A549 (cell line): ENCODE measurements at regions not wholly inside any gene's neighbourhood (a gene's known extent, or its start where the extent isn't known, plus 50 kb on each side); places are given as distances from the start of the nearest gene placed in this dataset.

Experiments used
- ATAC-seq, 2 experiments: fragments of 200-7000 bp in 1 of 2; fragments of >200 bp in 1 of 2; cut with Nextera tagmentation in 1 of 2; cut with Tn5 transposase in 1 of 2; 3 replicates each; pipeline versions ENCODE4 v1.8.0 to v1.9.1; 2018 to 2020; ENCODE audit warnings: mild to moderate bottlenecking in 1 of 2, moderate library complexity in 1 of 2
- CTCF ChIA-PET: fragments of 300-600 bp; sonication (Branson Sonifier 250); formaldehyde crosslinking; extraction: SDS; loops from one replicate; lab custom pipeline; 2021; ENCODE audit warnings: antibody characterized with exemption, inconsistent platforms; lab: Yijun Ruan, JAX
- POLR2A ChIA-PET: fragments of 350-600 bp; formaldehyde crosslinking; extraction: SDS; loops from one replicate; lab custom pipeline; 2021; ENCODE audit warnings: antibody characterized with exemption, inconsistent platforms; lab: Yijun Ruan, JAX
- DNase-seq, 2 experiments: peaks; one replicate each; pipeline versions ENCODE4 v3.0.0 to v3.0.0-alpha.2; 2011 to 2016; ENCODE audit warnings: low read depth in 1 of 2, low spot score in 1 of 2
- FAIRE-seq: peaks from 2 replicates; lab custom pipeline; 2011; peaks lifted over from hg19 to GRCh38; lab: Jason Lieb, UNC
- H3K27ac ChIP-seq, 2 experiments: fragments of >200 bp; sonication (Bioruptor Twin); formaldehyde crosslinking; 3 replicates each; pipeline ENCODE4 v1.5.1; 2016 to 2017
- H3K4me1 ChIP-seq: fragments of >200 bp; sonication (Bioruptor Twin); formaldehyde crosslinking; 3 replicates; pipeline ENCODE4 v1.6.1; 2016
- H3K4me2 ChIP-seq: fragments of >200 bp; sonication (Bioruptor Twin); formaldehyde crosslinking; 3 replicates; pipeline ENCODE4 v1.6.1; 2016
- H3K4me3 ChIP-seq: fragments of >200 bp; sonication (Bioruptor Twin); formaldehyde crosslinking; 3 replicates; pipeline ENCODE4 v1.5.1; 2016
- H3K9me3 ChIP-seq: fragments of >200 bp; sonication (Bioruptor Twin); formaldehyde crosslinking; 3 replicates; pipeline ENCODE4 v1.6.1; 2016
- CEBPB ChIP-seq, 2 experiments: fragments of >200 bp in 1 of 2; sonication (Bioruptor Twin) in 1 of 2; formaldehyde crosslinking in 1 of 2; IDR thresholded peaks; 2 replicates each; pipeline ENCODE4 v1.6.1; 2012 to 2016
- EP300 ChIP-seq, 2 experiments: fragments of >200 bp; sonication (Bioruptor Twin); formaldehyde crosslinking; IDR thresholded peaks; 2 replicates in 1 of 2; 3 replicates in 1 of 2; pipeline ENCODE4 v1.6.1; 2016 to 2017
- ESRRA ChIP-seq: fragments of 150-350 bp; IDR thresholded peaks from 2 replicates; pipeline ENCODE4 v1.6.1; 2014; ENCODE audit warnings: mild to moderate bottlenecking, low read length, borderline replicate concordance
- FOSL2 ChIP-seq, 2 experiments: fragments of 450-650 bp in 1 of 2; fragments of >200 bp in 1 of 2; sonication (Bioruptor Twin) in 1 of 2; formaldehyde crosslinking; IDR thresholded peaks; 2 replicates each; pipeline versions ENCODE4 v1.5.0 to v1.6.1; 2016 to 2020; ENCODE audit warnings: mild to moderate bottlenecking in 1 of 2, moderate library complexity in 1 of 2
- HEYL ChIP-seq: fragments of 250-450 bp; sonication (Bioruptor Pico); IDR thresholded peaks from 2 replicates; pipeline ENCODE4 v1.8.0; 2021; ENCODE audit warnings: mild to moderate bottlenecking, moderate library complexity
- HOXB13 ChIP-seq: fragments of 250-450 bp; sonication (Bioruptor Pico); IDR thresholded peaks from 2 replicates; pipeline ENCODE4 v1.5.0; 2020; ENCODE audit warnings: low read depth, mild to moderate bottlenecking, moderate library complexity
- JUN ChIP-seq, 2 experiments: fragments of >200 bp; sonication (Bioruptor Twin); formaldehyde crosslinking; IDR thresholded peaks; 2 replicates in 1 of 2; 3 replicates in 1 of 2; pipeline ENCODE4 v1.6.1; 2016 to 2017
- MAFK ChIP-seq: fragments of 450-650 bp; IDR thresholded peaks from 2 replicates; pipeline ENCODE4 v1.6.1; 2014; ENCODE audit not compliant: partially characterized antibody
- NR3C1 ChIP-seq: fragments of >200 bp; sonication (Bioruptor Twin); formaldehyde crosslinking; IDR thresholded peaks from 3 replicates; pipeline ENCODE4 v1.6.1; 2017
- PHF8 ChIP-seq: fragments of 200-600 bp; sonication (generic); IDR thresholded peaks from 2 replicates; pipeline ENCODE4 v1.6.1; 2016; ENCODE audit warnings: low read depth, mild to moderate bottlenecking, antibody characterized with exemption, moderate library complexity, borderline replicate concordance
- POLR2AphosphoS2 ChIP-seq: conservative IDR thresholded peaks from 2 replicates; pipeline ENCODE4 v1.6.1; 2012; ENCODE audit warnings: low read length, improper control_type of control experiment, inconsistent platforms
- RAD21 ChIP-seq, 2 experiments: fragments of >200 bp in 1 of 2; sonication (Bioruptor Twin) in 1 of 2; formaldehyde crosslinking in 1 of 2; IDR thresholded peaks in 1 of 2; conservative IDR thresholded peaks in 1 of 2; 2 replicates in 1 of 2; 3 replicates in 1 of 2; pipeline ENCODE4 v1.6.1; 2012 to 2018; ENCODE audit warnings: inconsistent platforms in 1 of 2
- SMC3 ChIP-seq: fragments of >200 bp; sonication (Bioruptor Twin); formaldehyde crosslinking; IDR thresholded peaks from 3 replicates; pipeline ENCODE4 v1.6.1; 2018; ENCODE audit warnings: inconsistent platforms
- SREBF2 ChIP-seq: fragments of 450-650 bp; IDR thresholded peaks from 2 replicates; pipeline ENCODE4 v1.6.1; 2014; ENCODE audit warnings: mild to moderate bottlenecking, moderate library complexity
- TFCP2L1 ChIP-seq: fragments of 250-450 bp; sonication (Bioruptor Pico); IDR thresholded peaks from 2 replicates; pipeline ENCODE4 v1.5.0; 2021; ENCODE audit warnings: mild to moderate bottlenecking
- TP53 ChIP-seq: fragments of 250-450 bp; sonication (Bioruptor Pico); IDR thresholded peaks from 2 replicates; pipeline ENCODE4 v1.5.0; 2021; ENCODE audit warnings: mild to moderate bottlenecking, moderate library complexity
- WGBS: methylation state at CpG from one replicate; pipeline ENCODE4 v1.1.6; 2017; ENCODE audit errors: missing lambda C conversion rate; 5-methylcytosine and 5-hydroxymethylcytosine counted together
- TF ChIP-seq, protein P1 (sequence below): fragments of 250-450 bp; sonication (Bioruptor Pico); IDR thresholded peaks from 2 replicates; pipeline ENCODE4 v1.5.0; 2021; ENCODE audit warnings: mild to moderate bottlenecking, moderate library complexity, borderline replicate concordance
- TF ChIP-seq, protein P2 (sequence below): IDR thresholded peaks from 2 replicates; pipeline ENCODE4 v1.6.1; 2012; ENCODE audit warnings: low read depth, borderline replicate concordance
- TF ChIP-seq, protein P3 (sequence below): IDR thresholded peaks from 2 replicates; pipeline ENCODE4 v1.6.1; 2012
- TF ChIP-seq, protein P4 (sequence below): fragments of >200 bp; sonication (Bioruptor Twin); formaldehyde crosslinking; IDR thresholded peaks from 3 replicates; pipeline ENCODE4 v1.5.1; 2016

DNA sequence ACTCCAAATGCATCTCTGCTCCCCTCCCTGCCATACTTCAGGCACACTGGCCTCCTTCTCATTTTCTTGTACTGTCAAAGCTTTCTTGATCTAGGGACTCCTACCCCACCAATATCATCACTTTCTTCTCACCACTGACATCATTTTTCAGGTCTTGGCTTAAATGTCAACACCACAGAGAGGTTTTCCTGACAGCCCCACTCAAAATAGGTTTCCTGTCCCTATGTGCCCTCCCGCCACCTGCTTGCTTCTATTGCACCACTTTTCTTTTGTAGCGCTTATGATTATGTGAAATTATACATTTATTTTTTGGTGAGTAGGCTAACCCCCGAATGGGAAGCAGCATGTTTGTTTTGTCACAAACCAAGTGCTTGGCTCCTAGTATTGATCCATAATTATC is 164.6 kb downstream of the NDFIP2 start:
- ChIA-PET CTCF (no interaction called here), POLR2A (no interaction called here)
- H3K27ac ChIP-seq: no peak overlapping the region
- no peaks in the 10 kb centered on the region for H3K9me3 ChIP-seq
- no peak for DNase-seq
- no peak for TF ChIP-seq ESRRA
- TF ChIP-seq HEYL: no peak
- TF ChIP-seq, protein P1, sequence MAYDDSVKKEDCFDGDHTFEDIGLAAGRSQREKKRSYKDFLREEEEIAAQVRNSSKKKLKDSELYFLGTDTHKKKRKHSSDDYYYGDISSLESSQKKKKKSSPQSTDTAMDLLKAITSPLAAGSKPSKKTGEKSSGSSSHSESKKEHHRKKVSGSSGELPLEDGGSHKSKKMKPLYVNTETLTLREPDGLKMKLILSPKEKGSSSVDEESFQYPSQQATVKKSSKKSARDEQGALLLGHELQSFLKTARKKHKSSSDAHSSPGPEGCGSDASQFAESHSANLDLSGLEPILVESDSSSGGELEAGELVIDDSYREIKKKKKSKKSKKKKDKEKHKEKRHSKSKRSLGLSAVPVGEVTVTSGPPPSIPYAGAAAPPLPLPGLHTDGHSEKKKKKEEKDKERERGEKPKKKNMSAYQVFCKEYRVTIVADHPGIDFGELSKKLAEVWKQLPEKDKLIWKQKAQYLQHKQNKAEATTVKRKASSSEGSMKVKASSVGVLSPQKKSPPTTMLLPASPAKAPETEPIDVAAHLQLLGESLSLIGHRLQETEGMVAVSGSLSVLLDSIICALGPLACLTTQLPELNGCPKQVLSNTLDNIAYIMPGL: no peak
- no peak for TF ChIP-seq JUN (IDR thresholded peaks at IDR 0.05)
- TF ChIP-seq FOSL2 (IDR thresholded peaks at IDR 0.05): no peak
- TF ChIP-seq FOSL2 (CRISPR knock-in tag; IDR thresholded peaks at IDR 0.05): no peak
- TF ChIP-seq, protein P2, sequence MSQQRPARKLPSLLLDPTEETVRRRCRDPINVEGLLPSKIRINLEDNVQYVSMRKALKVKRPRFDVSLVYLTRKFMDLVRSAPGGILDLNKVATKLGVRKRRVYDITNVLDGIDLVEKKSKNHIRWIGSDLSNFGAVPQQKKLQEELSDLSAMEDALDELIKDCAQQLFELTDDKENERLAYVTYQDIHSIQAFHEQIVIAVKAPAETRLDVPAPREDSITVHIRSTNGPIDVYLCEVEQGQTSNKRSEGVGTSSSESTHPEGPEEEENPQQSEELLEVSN: no peak
- TF ChIP-seq, protein P3, sequence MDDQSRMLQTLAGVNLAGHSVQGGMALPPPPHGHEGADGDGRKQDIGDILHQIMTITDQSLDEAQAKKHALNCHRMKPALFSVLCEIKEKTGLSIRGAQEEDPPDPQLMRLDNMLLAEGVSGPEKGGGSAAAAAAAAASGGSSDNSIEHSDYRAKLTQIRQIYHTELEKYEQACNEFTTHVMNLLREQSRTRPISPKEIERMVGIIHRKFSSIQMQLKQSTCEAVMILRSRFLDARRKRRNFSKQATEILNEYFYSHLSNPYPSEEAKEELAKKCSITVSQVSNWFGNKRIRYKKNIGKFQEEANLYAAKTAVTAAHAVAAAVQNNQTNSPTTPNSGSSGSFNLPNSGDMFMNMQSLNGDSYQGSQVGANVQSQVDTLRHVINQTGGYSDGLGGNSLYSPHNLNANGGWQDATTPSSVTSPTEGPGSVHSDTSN: no peak
- TF ChIP-seq HOXB13 (CRISPR knock-in tag): no peak
- TF ChIP-seq CEBPB (IDR thresholded peaks at IDR 0.05): no peak
- TF ChIP-seq PHF8: no peak
- TF ChIP-seq MAFK: no peak
- no peak for TF ChIP-seq TFCP2L1
- TF ChIP-seq EP300 (IDR thresholded peaks at IDR 0.05): no peak
- TF ChIP-seq SREBF2: no peak
- TF ChIP-seq NR3C1: no peak
- no peak for TF ChIP-seq SMC3
- TF ChIP-seq TP53 (CRISPR knock-in tag): no peak
- no peak for FAIRE-seq
- WGBS: 70% methylated on average over 3 of the region's 3 CpGs
- H3K4me2 ChIP-seq: no peak overlapping the region
- no peak for ATAC-seq
- no peak overlapping the region for H3K4me3 ChIP-seq
- H3K4me1 ChIP-seq: no peaks in the 10 kb centered on the region

DNA sequence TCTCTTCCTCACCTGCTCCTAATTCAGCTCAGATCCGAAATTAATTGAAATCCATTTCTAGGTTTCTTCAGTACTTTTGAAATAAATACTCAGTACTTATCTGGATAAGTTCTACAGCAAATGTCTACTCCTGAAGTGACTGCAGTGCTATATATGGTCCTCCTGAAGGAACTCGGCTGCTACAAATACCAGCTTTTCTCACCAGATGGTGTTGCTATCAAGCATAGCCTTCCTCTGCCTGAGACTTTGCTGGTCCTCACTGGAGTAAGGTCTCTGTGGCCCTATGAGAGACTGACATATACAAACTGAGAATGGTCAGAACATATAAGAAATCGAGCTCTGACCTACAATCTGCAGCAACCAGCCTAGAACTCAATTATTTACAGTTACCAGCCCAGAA is 161.6 kb downstream of the NDFIP2 start:
- ATAC-seq: no peak
- ChIA-PET CTCF (no interaction called here), POLR2A (no interaction called here)
- Histone ChIP-seq H3K27ac (no peak overlapping the region), H3K4me1 (no peaks in the 10 kb centered on the region), H3K4me3 (no peak overlapping the region), H3K9me3 (no peaks in the 10 kb centered on the region), H3K4me2 (no peak overlapping the region)
- TF ChIP-seq, protein P4, sequence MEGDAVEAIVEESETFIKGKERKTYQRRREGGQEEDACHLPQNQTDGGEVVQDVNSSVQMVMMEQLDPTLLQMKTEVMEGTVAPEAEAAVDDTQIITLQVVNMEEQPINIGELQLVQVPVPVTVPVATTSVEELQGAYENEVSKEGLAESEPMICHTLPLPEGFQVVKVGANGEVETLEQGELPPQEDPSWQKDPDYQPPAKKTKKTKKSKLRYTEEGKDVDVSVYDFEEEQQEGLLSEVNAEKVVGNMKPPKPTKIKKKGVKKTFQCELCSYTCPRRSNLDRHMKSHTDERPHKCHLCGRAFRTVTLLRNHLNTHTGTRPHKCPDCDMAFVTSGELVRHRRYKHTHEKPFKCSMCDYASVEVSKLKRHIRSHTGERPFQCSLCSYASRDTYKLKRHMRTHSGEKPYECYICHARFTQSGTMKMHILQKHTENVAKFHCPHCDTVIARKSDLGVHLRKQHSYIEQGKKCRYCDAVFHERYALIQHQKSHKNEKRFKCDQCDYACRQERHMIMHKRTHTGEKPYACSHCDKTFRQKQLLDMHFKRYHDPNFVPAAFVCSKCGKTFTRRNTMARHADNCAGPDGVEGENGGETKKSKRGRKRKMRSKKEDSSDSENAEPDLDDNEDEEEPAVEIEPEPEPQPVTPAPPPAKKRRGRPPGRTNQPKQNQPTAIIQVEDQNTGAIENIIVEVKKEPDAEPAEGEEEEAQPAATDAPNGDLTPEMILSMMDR: no peak
- TF ChIP-seq POLR2AphosphoS2: no peak
- 0 out of 5 replicates have a peak, but pooled peaks of 1 of the 2 experiments have one; percentile 4 for TF ChIP-seq RAD21 (conservative IDR thresholded peaks at IDR 0.05 in 1 of 2, IDR thresholded peaks at IDR 0.05 in 1 of 2)
- DNase-seq: no peak
- no peak for FAIRE-seq
- WGBS: 48% methylated on average over 3 of the region's 3 CpGs
